Lower lobe of right lung (tissue), 2 donors: ENCODE measurements at regions not wholly inside any gene's neighbourhood (a gene's known extent, or its start where the extent isn't known, plus 50 kb on each side); places are given as distances from the start of the nearest gene placed in this dataset.
"Not testable (repeated sequence)": the region's sequence is repeated elsewhere in the genome, so short reads cannot be mapped to it uniquely, and the experiment has no call there.

Experiments used
- ATAC-seq, 2 donors: fragments of 200-7000 bp; cut with Tn5 transposase; one replicate each; pipeline ENCODE4 v1.9.1; 2020 to 2022; ENCODE audit warnings: mild to moderate bottlenecking in 2 of 2, moderate library complexity in 2 of 2
- DNase-seq: peaks from one replicate; pipeline ENCODE4 v3.0.0-alpha.2; 2020
- H3K27ac ChIP-seq: fragments of 200-600 bp; one replicate; pipeline ENCODE4 v1.8.0; 2022
- H3K27me3 ChIP-seq: fragments of 200-600 bp; one replicate; pipeline ENCODE4 v1.8.0; 2022; ENCODE audit warnings: low read depth
- H3K36me3 ChIP-seq: fragments of 200-600 bp; one replicate; pipeline ENCODE4 v1.8.0; 2022; ENCODE audit warnings: mild to moderate bottlenecking
- H3K4me1 ChIP-seq: fragments of 200-600 bp; one replicate; pipeline ENCODE4 v1.8.0; 2022
- H3K4me3 ChIP-seq: fragments of 200-600 bp; one replicate; pipeline ENCODE4 v1.8.0; 2022; ENCODE audit warnings: mild to moderate bottlenecking
- H3K9me3 ChIP-seq: fragments of 200-600 bp; one replicate; pipeline ENCODE4 v1.8.0; 2022
- CTCF ChIP-seq: fragments of 200-600 bp; IDR thresholded peaks from one replicate; pipeline ENCODE4 v1.8.0; 2022; ENCODE audit warnings: antibody characterized with exemption, mild to moderate bottlenecking
- intact Hi-C: fragments of 100-400 bp; cut with DNase I; formaldehyde crosslinking; loops from one replicate; pipeline ENCODE4 v1.11.0; 2022
- donor health status: DM: no; HTN: yes; CAD: no; lungs with severe emphysema.

GRCh38 chr15:67937153-67937761, 97.4 kb upstream of the RNU6-1 start:
- ATAC-seq: peak in 1 of 2 donors; percentile 52
- H3K36me3 ChIP-seq: no peaks in the 10 kb centered on the region
- no peaks in the 10 kb centered on the region for H3K4me1 ChIP-seq
- no peak for DNase-seq
- intact Hi-C loops: no loop called here
- H3K9me3 ChIP-seq: no peaks in the 10 kb centered on the region
- no peak overlapping the region for H3K27ac ChIP-seq
- H3K27me3 ChIP-seq: no peaks in the 10 kb centered on the region
- no peak overlapping the region for H3K4me3 ChIP-seq
- TF ChIP-seq CTCF: no peak

GRCh38 chr15:67939179-67939578, 99.3 kb upstream of the RNU6-1 start:
- H3K4me1 ChIP-seq, H3K27ac ChIP-seq, H3K27me3 ChIP-seq, H3K4me3 ChIP-seq, ATAC-seq, H3K36me3 ChIP-seq, H3K9me3 ChIP-seq, DNase-seq, intact Hi-C loops: not testable (repeated sequence)

GRCh38 chr15:67939588-67940323, 99.9 kb upstream of the RNU6-1 start:
- ATAC-seq, H3K9me3 ChIP-seq, H3K4me3 ChIP-seq, H3K36me3 ChIP-seq, H3K4me1 ChIP-seq, DNase-seq, H3K27ac ChIP-seq, H3K27me3 ChIP-seq, intact Hi-C loops: not testable (repeated sequence)

GRCh38 chr15:67940324-67940719, 100.5 kb upstream of the RNU6-1 start:
- Histone ChIP-seq H3K27ac (no peak overlapping the region), H3K4me3 (no peak overlapping the region), H3K27me3 (no peaks in the 10 kb centered on the region), H3K36me3 (no peaks in the 10 kb centered on the region), H3K9me3 (no peaks in the 10 kb centered on the region), H3K4me1 (no peaks in the 10 kb centered on the region)
- ATAC-seq: no peak
- no peak for DNase-seq
- intact Hi-C loops: no loop called here
- TF ChIP-seq CTCF: no peak

GRCh38 chr15:67941648-67942310, 101.9 kb upstream of the RNU6-1 start:
- no peak overlapping the region for H3K27ac ChIP-seq
- H3K9me3 ChIP-seq: no peaks in the 10 kb centered on the region
- no peak for TF ChIP-seq CTCF
- peaks cover 11% of the 10 kb centered on the region for H3K4me1 ChIP-seq
- ATAC-seq (peak; percentile 40 to 59), DNase-seq (no peak)
- H3K27me3 ChIP-seq: no peaks in the 10 kb centered on the region
- H3K4me3 ChIP-seq: no peak overlapping the region
- no peaks in the 10 kb centered on the region for H3K36me3 ChIP-seq
- intact Hi-C loops: no loop called here

GRCh38 chr15:67943475-67943874, 103.6 kb upstream of the RNU6-1 start:
- no peaks in the 10 kb centered on the region for H3K36me3 ChIP-seq
- intact Hi-C loops: no loop called here
- H3K4me1 ChIP-seq: peaks cover 13% of the 10 kb centered on the region
- TF ChIP-seq CTCF: no peak
- no peak overlapping the region for H3K27ac ChIP-seq
- ATAC-seq: no peak
- no peaks in the 10 kb centered on the region for H3K27me3 ChIP-seq
- H3K4me3 ChIP-seq: no peak overlapping the region
- DNase-seq: no peak
- no peaks in the 10 kb centered on the region for H3K9me3 ChIP-seq
